ENCODE measurements at regions not wholly inside any gene's neighbourhood (a gene's known extent, or its start where the extent isn't known, plus 50 kb on each side); places are given as distances from the start of the nearest gene placed in this dataset.

- TF ChIP-seq CTCF (IDR thresholded peaks at IDR 0.05; ENCODE audit: low read depth, low read length, missing input control) = no peak
- TF ChIP-seq, protein P1, sequence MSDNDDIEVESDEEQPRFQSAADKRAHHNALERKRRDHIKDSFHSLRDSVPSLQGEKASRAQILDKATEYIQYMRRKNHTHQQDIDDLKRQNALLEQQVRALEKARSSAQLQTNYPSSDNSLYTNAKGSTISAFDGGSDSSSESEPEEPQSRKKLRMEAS (IDR thresholded peaks at IDR 0.05) = no peak
Observed at GRCh38 chr2:42999391-42999841, 207.0 kb upstream of the HAAO start (continued).

DNA sequence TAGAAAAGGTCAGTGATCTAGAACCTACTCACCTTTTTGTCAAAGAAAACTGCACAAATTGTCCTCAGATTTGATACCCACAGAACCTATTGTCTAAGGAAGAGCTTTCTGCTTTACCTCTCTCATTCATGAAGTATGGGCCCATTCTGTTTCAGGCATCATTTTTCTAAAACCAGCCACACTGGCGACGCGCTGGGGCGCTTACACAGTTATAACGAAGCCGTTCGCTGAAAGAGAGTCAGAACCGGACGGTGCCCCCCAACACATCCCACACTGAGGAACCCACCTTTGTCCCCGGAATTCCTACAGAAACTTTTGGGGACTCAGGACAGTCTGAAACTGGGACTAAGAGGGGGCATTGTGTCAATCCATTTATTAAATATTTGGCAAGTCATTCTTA, 206.3 kb upstream of the HAAO start:
- H3K4me1 ChIP-seq (ENCODE audit: control insufficient read depth in 4 of 4, insufficient read depth in 4 of 4, low read length in 3 of 4) = peaks cover 0 to 3% (median 0%) of the 10 kb centered on the region in 4 donors
- H3K36me3 ChIP-seq (ENCODE audit: control insufficient read depth in 4 of 4, insufficient read depth in 3 of 4, low read depth in 1 of 4, low read length in 3 of 4) = no peaks in the 10 kb centered on the region
- WGBS = 98% methylated on average over 10 of the region's 10 CpGs
- no peaks in the 10 kb centered on the region for H3K9me3 ChIP-seq (ENCODE audit: control insufficient read depth in 4 of 4, low read length in 3 of 4)
- TF ChIP-seq NR2F2 (IDR thresholded peaks at IDR 0.05) (no peak), RXRA (IDR thresholded peaks at IDR 0.05) (no peak), HNF4G (IDR thresholded peaks at IDR 0.05) (no peak), FOXA2 (IDR thresholded peaks at IDR 0.05) (no peak), SP1 (IDR thresholded peaks at IDR 0.05) (no peak), REST (IDR thresholded peaks at IDR 0.05) (no peak)
- H3K9ac ChIP-seq (ENCODE audit: low read depth in 1 of 2, low read length in 2 of 2) = no peak overlapping the region
- no peaks in the 10 kb centered on the region for H3K27me3 ChIP-seq (ENCODE audit: control insufficient read depth in 4 of 4, insufficient read depth in 4 of 4, low read length in 3 of 4)
- no peak overlapping the region for H3K27ac ChIP-seq (ENCODE audit: low read depth in 1 of 2, low read length in 2 of 2)
- H3K4me3 ChIP-seq (ENCODE audit: low read depth in 1 of 3, low read length in 3 of 3) = no peak overlapping the region
- no peak for DNase-seq (ENCODE audit: low spot score)

GRCh38 chr2:42996528-42996927, 204.1 kb upstream of the HAAO start:
- no peak for DNase-seq (ENCODE audit: low spot score)
- Histone ChIP-seq H3K27ac (ENCODE audit: low read depth in 1 of 2, low read length in 2 of 2) (no peak overlapping the region), H3K36me3 (ENCODE audit: control insufficient read depth in 4 of 4, insufficient read depth in 3 of 4, low read depth in 1 of 4, low read length in 3 of 4) (no peaks in the 10 kb centered on the region), H3K9me3 (ENCODE audit: control insufficient read depth in 4 of 4, low read length in 3 of 4) (no peaks in the 10 kb centered on the region), H3K4me3 (ENCODE audit: low read depth in 1 of 3, low read length in 3 of 3) (no peak overlapping the region), H3K27me3 (ENCODE audit: control insufficient read depth in 4 of 4, insufficient read depth in 4 of 4, low read length in 3 of 4) (no peaks in the 10 kb centered on the region), H3K9ac (ENCODE audit: low read depth in 1 of 2, low read length in 2 of 2) (no peak overlapping the region), H3K4me1 (ENCODE audit: control insufficient read depth in 4 of 4, insufficient read depth in 4 of 4, low read length in 3 of 4) (no peaks in the 10 kb centered on the region)
- WGBS = 96% methylated on average over 4 of the region's 4 CpGs
- no peak for TF ChIP-seq ZBTB33 (IDR thresholded peaks at IDR 0.05)
- no peak for TF ChIP-seq FOXA2 (IDR thresholded peaks at IDR 0.05)
- no peak for TF ChIP-seq HNF4G (IDR thresholded peaks at IDR 0.05)
- TF ChIP-seq EGR1 (IDR thresholded peaks at IDR 0.05; ENCODE audit: low read depth in 2 of 2) = no peak
- TF ChIP-seq TAF1 (conservative IDR thresholded peaks at IDR 0.05) = no peak
- no peak for TF ChIP-seq JUND (IDR thresholded peaks at IDR 0.05)
- no peak for TF ChIP-seq HNF4A (conservative IDR thresholded peaks at IDR 0.05)
- TF ChIP-seq, protein P1 (IDR thresholded peaks at IDR 0.05) = no peak
- TF ChIP-seq NR2F2 (IDR thresholded peaks at IDR 0.05) = no peak
- no peak for TF ChIP-seq FOXA1 (IDR thresholded peaks at IDR 0.05)
- no peak for TF ChIP-seq REST (IDR thresholded peaks at IDR 0.05)
- no peak for TF ChIP-seq CTCF (IDR thresholded peaks at IDR 0.05; ENCODE audit: low read depth, low read length, missing input control)
- no peak for TF ChIP-seq RAD21 (IDR thresholded peaks at IDR 0.05)
- TF ChIP-seq YY1 (IDR thresholded peaks at IDR 0.05) = no peak
- TF ChIP-seq GABPA (IDR thresholded peaks at IDR 0.05 in 1 of 2, conservative IDR thresholded peaks at IDR 0.05 in 1 of 2) = no peak

All from liver (tissue), 8 donors.